ENCODE measurements at regions not wholly inside any gene's neighbourhood (a gene's known extent, or its start where the extent isn't known, plus 50 kb on each side); places are given as distances from the start of the nearest gene placed in this dataset.

GRCh38 chr2:121047383-121047782 is 237.6 kb downstream of the TFCP2L1 start:
- intact Hi-C loops (cut with DNase I), result no loop called here
- no peaks in the 10 kb centered on the region for H3K4me1 ChIP-seq
- H3K27me3 ChIP-seq (ENCODE audit: insufficient read depth in 3 of 3, low read length in 2 of 3), result peaks cover 0 to 2% (median 0%) of the 10 kb centered on the region in 3 donors
- WGBS, 3 donors, result 84 to 87% (median 86%) methylated on average over 4 of the region's 4 CpGs
- no peaks in the 10 kb centered on the region for H3K36me3 ChIP-seq (ENCODE audit: insufficient read depth in 1 of 2, low read depth in 1 of 2)
- H3K27ac ChIP-seq, result no peak overlapping the region
- no peak overlapping the region for H3K4me3 ChIP-seq
- H3K9me3 ChIP-seq, result no peaks in the 10 kb centered on the region
- no peak for TF ChIP-seq CTCF (IDR thresholded peaks at IDR 0.05)
- DNase-seq (no peak), ATAC-seq (no peak)

GRCh38 chr2:121049131-121049530 is 235.9 kb downstream of the TFCP2L1 start:
- intact Hi-C loops (cut with DNase I), result no loop called here
- no peak overlapping the region for H3K27ac ChIP-seq
- no peak overlapping the region for H3K4me3 ChIP-seq
- 64 to 69% (median 66%) methylated on average over 2 of the region's 2 CpGs for WGBS, 3 donors
- no peaks in the 10 kb centered on the region for H3K4me1 ChIP-seq
- DNase-seq (no peak), ATAC-seq (peak in 1 of 4 donors; percentile 43)
- H3K27me3 ChIP-seq (ENCODE audit: insufficient read depth in 3 of 3, low read length in 2 of 3), result no peaks in the 10 kb centered on the region
- H3K9me3 ChIP-seq, result no peaks in the 10 kb centered on the region
- TF ChIP-seq CTCF (IDR thresholded peaks at IDR 0.05), result no peak
- H3K36me3 ChIP-seq (ENCODE audit: insufficient read depth in 1 of 2, low read depth in 1 of 2), result no peaks in the 10 kb centered on the region

- no peaks in the 10 kb centered on the region for H3K27me3 ChIP-seq (ENCODE audit: insufficient read depth in 3 of 3, low read length in 2 of 3)
- no peak for TF ChIP-seq CTCF (IDR thresholded peaks at IDR 0.05)
- no peak for ATAC-seq
- no peaks in the 10 kb centered on the region for H3K36me3 ChIP-seq (ENCODE audit: insufficient read depth in 1 of 2, low read depth in 1 of 2)
- DNase-seq, result no peak
- H3K27ac ChIP-seq, result no peak overlapping the region
- H3K9me3 ChIP-seq, result no peaks in the 10 kb centered on the region
- 51 to 52% (median 51%) methylated on average over 11 of the region's 11 CpGs for WGBS, 3 donors
- no peak overlapping the region for H3K4me3 ChIP-seq
- intact Hi-C loops (cut with DNase I), result no loop called here
- no peaks in the 10 kb centered on the region for H3K4me1 ChIP-seq
These were observed 234.9 kb downstream of the TFCP2L1 start for GRCh38 chr2:121049950-121050585.

GRCh38 chr2:121051311-121051710 is 233.7 kb downstream of the TFCP2L1 start:
- no peak for TF ChIP-seq CTCF (IDR thresholded peaks at IDR 0.05)
- H3K36me3 ChIP-seq (ENCODE audit: insufficient read depth in 1 of 2, low read depth in 1 of 2), result no peaks in the 10 kb centered on the region
- H3K27me3 ChIP-seq (ENCODE audit: insufficient read depth in 3 of 3, low read length in 2 of 3), result no peaks in the 10 kb centered on the region
- no peaks in the 10 kb centered on the region for H3K9me3 ChIP-seq
- no peak for DNase-seq
- no peak for ATAC-seq
- H3K27ac ChIP-seq, result no peak overlapping the region
- intact Hi-C loops (cut with DNase I), result no loop called here
- no peaks in the 10 kb centered on the region for H3K4me1 ChIP-seq
- 78 to 80% (median 79%) methylated on average over 6 of the region's 6 CpGs for WGBS, 3 donors
- no peak overlapping the region for H3K4me3 ChIP-seq

GRCh38 chr2:121052023-121052422 is 233.0 kb downstream of the TFCP2L1 start:
- Histone ChIP-seq H3K4me1 (no peaks in the 10 kb centered on the region), H3K9me3 (no peaks in the 10 kb centered on the region), H3K27ac (no peak overlapping the region), H3K4me3 (no peak overlapping the region), H3K36me3 (ENCODE audit: insufficient read depth in 1 of 2, low read depth in 1 of 2) (no peaks in the 10 kb centered on the region), H3K27me3 (ENCODE audit: insufficient read depth in 3 of 3, low read length in 2 of 3) (no peaks in the 10 kb centered on the region)
- ATAC-seq, result no peak
- no peak for TF ChIP-seq CTCF (IDR thresholded peaks at IDR 0.05)
- DNase-seq, result no peak
- intact Hi-C loops (cut with DNase I), result no loop called here
- 78 to 82% (median 79%) methylated on average over 11 of the region's 11 CpGs for WGBS, 3 donors

Measured in psoas muscle (tissue), 7 donors.